ENCODE measurements at regions not wholly inside any gene's neighbourhood (a gene's known extent, or its start where the extent isn't known, plus 50 kb on each side); places are given as distances from the start of the nearest gene placed in this dataset.
"Not testable (repeated sequence)": the region's sequence is repeated elsewhere in the genome, so short reads cannot be mapped to it uniquely, and the experiment has no call there.

GRCh38 chr20:22851679-22852346, 183.3 kb upstream of the SSTR4 start:
- not testable (repeated sequence) for H3K4me3 Mint-ChIP-seq (ENCODE audit: unreplicated experiment); H3K27ac Mint-ChIP-seq (ENCODE audit: unreplicated experiment); H3K27me3 Mint-ChIP-seq (ENCODE audit: unreplicated experiment); H3K36me3 Mint-ChIP-seq (ENCODE audit: unreplicated experiment); H3K9me3 Mint-ChIP-seq (ENCODE audit: unreplicated experiment); H3K4me1 Mint-ChIP-seq (ENCODE audit: low read depth, unreplicated experiment)
- TF ChIP-seq CTCF (IDR thresholded peaks at IDR 0.05; ENCODE audit: partially characterized antibody, unreplicated experiment): peak; percentile 84
- DNase-seq: peak; percentile 71

- no peak overlapping the region for H3K27ac Mint-ChIP-seq (ENCODE audit: unreplicated experiment)
- H3K36me3 Mint-ChIP-seq (ENCODE audit: unreplicated experiment): no peaks in the 10 kb centered on the region
- DNase-seq: no peak
- no peak for TF ChIP-seq CTCF (IDR thresholded peaks at IDR 0.05; ENCODE audit: partially characterized antibody, unreplicated experiment)
- no peaks in the 10 kb centered on the region for H3K4me1 Mint-ChIP-seq (ENCODE audit: low read depth, unreplicated experiment)
- no peak overlapping the region for H3K4me3 Mint-ChIP-seq (ENCODE audit: unreplicated experiment)
- H3K27me3 Mint-ChIP-seq (ENCODE audit: unreplicated experiment): peaks cover 3% of the 10 kb centered on the region
- no peaks in the 10 kb centered on the region for H3K9me3 Mint-ChIP-seq (ENCODE audit: unreplicated experiment)
Observed at GRCh38 chr20:22861231-22861980, 173.7 kb upstream of the SSTR4 start.

GRCh38 chr20:22861990-22862389, 173.1 kb upstream of the SSTR4 start:
- H3K4me1 Mint-ChIP-seq (ENCODE audit: low read depth, unreplicated experiment): no peaks in the 10 kb centered on the region
- no peak overlapping the region for H3K27ac Mint-ChIP-seq (ENCODE audit: unreplicated experiment)
- no peak overlapping the region for H3K4me3 Mint-ChIP-seq (ENCODE audit: unreplicated experiment)
- peaks cover 3% of the 10 kb centered on the region for H3K27me3 Mint-ChIP-seq (ENCODE audit: unreplicated experiment)
- TF ChIP-seq CTCF (IDR thresholded peaks at IDR 0.05; ENCODE audit: partially characterized antibody, unreplicated experiment): no peak
- no peaks in the 10 kb centered on the region for H3K36me3 Mint-ChIP-seq (ENCODE audit: unreplicated experiment)
- DNase-seq: no peak
- H3K9me3 Mint-ChIP-seq (ENCODE audit: unreplicated experiment): no peaks in the 10 kb centered on the region

GRCh38 chr20:22862671-22863230, 172.4 kb upstream of the SSTR4 start:
- DNase-seq: no peak
- Mint-ChIP-seq H3K4me1 (ENCODE audit: low read depth, unreplicated experiment) (no peaks in the 10 kb centered on the region), H3K27me3 (ENCODE audit: unreplicated experiment) (peaks cover 3% of the 10 kb centered on the region), H3K9me3 (ENCODE audit: unreplicated experiment) (no peaks in the 10 kb centered on the region), H3K36me3 (ENCODE audit: unreplicated experiment) (no peaks in the 10 kb centered on the region), H3K4me3 (ENCODE audit: unreplicated experiment) (no peak overlapping the region), H3K27ac (ENCODE audit: unreplicated experiment) (no peak overlapping the region)
- no peak for TF ChIP-seq CTCF (IDR thresholded peaks at IDR 0.05; ENCODE audit: partially characterized antibody, unreplicated experiment)

- Mint-ChIP-seq H3K9me3 (ENCODE audit: unreplicated experiment) (no peaks in the 10 kb centered on the region), H3K27me3 (ENCODE audit: unreplicated experiment) (peaks cover 3% of the 10 kb centered on the region), H3K4me3 (ENCODE audit: unreplicated experiment) (no peak overlapping the region), H3K27ac (ENCODE audit: unreplicated experiment) (no peak overlapping the region), H3K4me1 (ENCODE audit: low read depth, unreplicated experiment) (no peaks in the 10 kb centered on the region), H3K36me3 (ENCODE audit: unreplicated experiment) (no peaks in the 10 kb centered on the region)
- no peak for TF ChIP-seq CTCF (IDR thresholded peaks at IDR 0.05; ENCODE audit: partially characterized antibody, unreplicated experiment)
- DNase-seq: no peak
Observed at GRCh38 chr20:22863826-22864225, 171.3 kb upstream of the SSTR4 start.

All from glutamatergic neuron (in vitro differentiated cells).